DND-41 (cell line): ENCODE measurements at regions not wholly inside any gene's neighbourhood (a gene's known extent, or its start where the extent isn't known, plus 50 kb on each side); places are given as distances from the start of the nearest gene placed in this dataset.

Experiments used
- ATAC-seq: fragments of 200-7000 bp; cut with Tn5 transposase; 3 replicates; pipeline ENCODE4 v1.9.1; 2021; ENCODE audit warnings: low read depth; ENCODE audit not compliant: insufficient read depth
- DNase-seq: peaks from one replicate; pipeline ENCODE4 v3.0.0-alpha.2; 2020
- H2AFZ ChIP-seq: 2 replicates; pipeline ENCODE4 v1.6.0; 2012; ENCODE audit warnings: low read depth, low read length
- H3K27ac ChIP-seq: 2 replicates; pipeline ENCODE4 v1.5.1; 2012; ENCODE audit warnings: low read length, inconsistent platforms
- H3K27me3 ChIP-seq: fragments of 200-600 bp; sonication (generic); 2 replicates; pipeline ENCODE4 v1.6.0; 2012; ENCODE audit warnings: low read length, mild to moderate bottlenecking, inconsistent platforms; ENCODE audit not compliant: insufficient read depth, poor library complexity
- H3K36me3 ChIP-seq: 2 replicates; pipeline ENCODE4 v1.5.1; 2012; ENCODE audit warnings: low read length, inconsistent platforms; ENCODE audit not compliant: insufficient read depth
- H3K4me1 ChIP-seq: 2 replicates; pipeline ENCODE4 v1.5.1; 2012; ENCODE audit warnings: mild to moderate bottlenecking, low read length; ENCODE audit not compliant: insufficient read depth
- H3K4me2 ChIP-seq: 2 replicates; pipeline ENCODE4 v1.6.0; 2012; ENCODE audit warnings: mild to moderate bottlenecking, moderate library complexity, low read length, inconsistent platforms; ENCODE audit not compliant: insufficient read depth
- H3K4me3 ChIP-seq, 2 experiments: fragments of 200-600 bp in 1 of 2; shearing (Covaris generic) in 1 of 2; 2 replicates each; pipeline ENCODE4 v1.5.1; 2012 to 2016; ENCODE audit warnings: inconsistent platforms in 2 of 2, low read length in 2 of 2, mild to moderate bottlenecking in 2 of 2, low read depth in 1 of 2, moderate library complexity in 1 of 2
- H3K79me2 ChIP-seq: 2 replicates; pipeline ENCODE4 v1.6.0; 2012; ENCODE audit warnings: low read length, inconsistent platforms; ENCODE audit not compliant: insufficient read depth
- H3K9ac ChIP-seq: 2 replicates; pipeline ENCODE4 v1.6.0; 2012; ENCODE audit warnings: low read depth, mild to moderate bottlenecking, inconsistent platforms, low read length, moderate library complexity
- H3K9me3 ChIP-seq: 2 replicates; pipeline ENCODE4 v1.5.1; 2012; ENCODE audit warnings: low read length, moderate library complexity, mild to moderate bottlenecking, inconsistent platforms; ENCODE audit not compliant: insufficient read depth, severe bottlenecking
- H4K20me1 ChIP-seq: 2 replicates; pipeline ENCODE4 v1.6.0; 2012; ENCODE audit warnings: low read length; ENCODE audit not compliant: insufficient read depth
- CTCF ChIP-seq: IDR thresholded peaks from 2 replicates; pipeline ENCODE4 v1.5.1; 2012; ENCODE audit warnings: borderline replicate concordance, low read length, moderate library complexity, mild to moderate bottlenecking; ENCODE audit not compliant: poor library complexity, severe bottlenecking; ENCODE audit errors: extremely low read depth
- EZH2 ChIP-seq: IDR thresholded peaks from 3 replicates; pipeline ENCODE4 v1.6.1; 2012; ENCODE audit warnings: borderline replicate concordance, low read depth, mild to moderate bottlenecking, moderate library complexity, low read length, inconsistent platforms; ENCODE audit not compliant: severe bottlenecking

- Histone ChIP-seq H2AFZ (no peak overlapping the region), H3K4me3 (no peak overlapping the region), H3K79me2 (no peaks in the 10 kb centered on the region), H4K20me1 (no peaks in the 10 kb centered on the region), H3K4me1 (no peaks in the 10 kb centered on the region), H3K36me3 (no peaks in the 10 kb centered on the region), H3K27ac (no peak overlapping the region), H3K4me2 (no peak overlapping the region), H3K9ac (no peak overlapping the region), H3K27me3 (no peaks in the 10 kb centered on the region), H3K9me3 (no peaks in the 10 kb centered on the region)
- no peak for DNase-seq
- ATAC-seq, result no peak
- TF ChIP-seq EZH2, result no peak
- TF ChIP-seq CTCF, result no peak
Observed at GRCh38 chr13:89372193-89372592, 1701.0 kb downstream of the SLITRK5 start.

DNA sequence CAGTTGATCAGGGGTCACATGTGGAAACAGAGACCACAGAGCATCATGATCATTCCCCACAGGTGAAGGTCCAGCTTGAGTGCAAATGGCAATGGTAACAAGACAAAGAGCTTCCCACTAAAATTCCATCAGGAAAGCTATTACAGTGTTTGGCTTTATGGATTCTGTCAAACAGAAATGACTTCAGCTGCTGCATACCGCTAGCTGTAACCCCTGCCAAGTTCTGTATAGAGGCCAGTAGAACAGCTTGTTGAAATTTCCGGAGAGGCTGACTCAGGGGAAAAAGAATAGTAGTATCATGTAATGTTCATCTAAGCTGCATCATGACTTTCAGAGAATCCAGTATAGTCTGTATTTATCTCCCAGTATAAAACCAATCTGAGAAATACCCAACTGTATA is 1704.7 kb downstream of the SLITRK5 start:
- no peaks in the 10 kb centered on the region for H3K36me3 ChIP-seq
- no peaks in the 10 kb centered on the region for H3K27me3 ChIP-seq
- no peak overlapping the region for H2AFZ ChIP-seq
- no peak for ATAC-seq
- no peak overlapping the region for H3K4me2 ChIP-seq
- H3K27ac ChIP-seq, result no peak overlapping the region
- DNase-seq, result no peak
- TF ChIP-seq CTCF (no peak), EZH2 (no peak)
- no peak overlapping the region for H3K4me3 ChIP-seq
- no peaks in the 10 kb centered on the region for H3K79me2 ChIP-seq
- H3K9me3 ChIP-seq, result no peaks in the 10 kb centered on the region
- no peaks in the 10 kb centered on the region for H4K20me1 ChIP-seq
- no peaks in the 10 kb centered on the region for H3K4me1 ChIP-seq
- no peak overlapping the region for H3K9ac ChIP-seq

- Histone ChIP-seq H3K27me3 (no peaks in the 10 kb centered on the region), H2AFZ (no peak overlapping the region), H3K4me3 (no peak overlapping the region), H3K4me1 (no peaks in the 10 kb centered on the region), H3K9ac (no peak overlapping the region), H3K79me2 (no peaks in the 10 kb centered on the region), H3K9me3 (no peaks in the 10 kb centered on the region), H3K36me3 (no peaks in the 10 kb centered on the region), H4K20me1 (no peaks in the 10 kb centered on the region), H3K4me2 (no peak overlapping the region), H3K27ac (no peak overlapping the region)
- ATAC-seq (no peak), DNase-seq (no peak)
- TF ChIP-seq EZH2 (no peak), CTCF (no peak)
Observed at GRCh38 chr13:89380101-89380500, 1708.9 kb downstream of the SLITRK5 start.

DNA sequence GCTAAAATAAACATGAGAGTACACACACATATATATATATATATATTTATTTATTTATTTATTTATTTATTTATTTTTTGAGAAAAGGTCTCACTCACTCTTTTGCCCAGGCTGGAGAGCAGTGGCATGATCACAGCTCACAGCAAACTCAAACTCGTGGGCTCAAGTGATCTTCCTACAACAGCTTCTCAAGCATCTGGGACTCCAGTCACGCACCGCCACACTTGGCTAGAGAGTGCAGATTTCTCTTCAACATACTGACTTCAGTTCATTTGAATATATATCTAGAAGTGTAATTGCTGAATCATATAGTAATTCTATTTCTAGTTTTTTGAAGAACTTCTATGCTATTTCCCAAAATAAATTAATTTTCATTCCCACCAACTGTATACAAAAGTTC is 1711.8 kb downstream of the SLITRK5 start:
- no peaks in the 10 kb centered on the region for H3K36me3 ChIP-seq
- H3K9ac ChIP-seq, result no peak overlapping the region
- H4K20me1 ChIP-seq, result no peaks in the 10 kb centered on the region
- DNase-seq (no peak), ATAC-seq (no peak)
- no peaks in the 10 kb centered on the region for H3K4me1 ChIP-seq
- H3K9me3 ChIP-seq, result no peaks in the 10 kb centered on the region
- H3K79me2 ChIP-seq, result no peaks in the 10 kb centered on the region
- H3K4me3 ChIP-seq, result no peak overlapping the region
- H3K27me3 ChIP-seq, result no peaks in the 10 kb centered on the region
- H3K27ac ChIP-seq, result no peak overlapping the region
- H2AFZ ChIP-seq, result no peak overlapping the region
- no peak overlapping the region for H3K4me2 ChIP-seq
- TF ChIP-seq CTCF (no peak), EZH2 (no peak)
